Spleen (tissue), 7 donors: ENCODE measurements at regions not wholly inside any gene's neighbourhood (a gene's known extent, or its start where the extent isn't known, plus 50 kb on each side); places are given as distances from the start of the nearest gene placed in this dataset.
"Not testable (repeated sequence)": the region's sequence is repeated elsewhere in the genome, so short reads cannot be mapped to it uniquely, and the experiment has no call there.

Experiments used
- POLR2A ChIP-seq, 3 donors: fragments of 450-650 bp; IDR thresholded peaks; one replicate each; pipeline ENCODE4 v1.5.1; 2017; ENCODE audit warnings: antibody characterized with exemption in 3 of 3, mild to moderate bottlenecking in 1 of 3
- POLR2AphosphoS5 ChIP-seq, 3 donors: sonication (generic); formaldehyde crosslinking; IDR thresholded peaks; one replicate each; pipeline ENCODE4 v1.5.1; 2017; ENCODE audit warnings: antibody characterized with exemption in 3 of 3
- TF ChIP-seq, protein P1 (sequence below), 11 experiments: fragments of 200-600 bp in 7 of 11; fragments of 450-650 bp in 4 of 11; sonication (generic) in 4 of 11; IDR thresholded peaks in 8 of 11; conservative IDR thresholded peaks in 3 of 11; 1 replicate in 7 of 11; 2 replicates in 4 of 11; pipeline versions ENCODE4 v1.4.0 to v1.8.0; 2016 to 2021; ENCODE audit warnings: antibody characterized with exemption in 11 of 11, inconsistent platforms in 4 of 11, mild to moderate bottlenecking in 1 of 11
- donor health status: DM: no; HTN: no; CAD: no; lungs with moderate emphysema.
- donor health status: DM: no; HTN: no; CAD: no.
- donor health status: DM: no; HTN: no; CAD: no.

DNA sequence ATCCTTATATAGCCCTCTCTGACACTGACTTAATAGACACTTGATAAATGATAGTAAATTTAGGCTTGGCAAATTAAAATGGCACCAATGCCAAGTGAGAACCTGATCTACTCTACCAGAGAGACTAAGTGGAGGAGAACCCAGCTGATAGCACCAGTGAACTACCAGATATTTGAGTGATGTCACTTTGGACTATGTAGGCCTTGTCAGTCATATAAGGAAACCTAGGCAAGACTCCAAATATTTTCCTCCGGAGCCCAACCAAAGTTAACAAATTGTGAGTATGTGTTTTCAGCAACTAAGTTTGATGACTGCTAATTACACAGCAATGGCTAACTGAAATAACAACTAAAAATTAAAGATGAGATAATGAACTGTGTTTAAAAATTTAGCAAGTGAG lies 1522.9 kb upstream of the TPTE start:
- TF ChIP-seq, protein P1, sequence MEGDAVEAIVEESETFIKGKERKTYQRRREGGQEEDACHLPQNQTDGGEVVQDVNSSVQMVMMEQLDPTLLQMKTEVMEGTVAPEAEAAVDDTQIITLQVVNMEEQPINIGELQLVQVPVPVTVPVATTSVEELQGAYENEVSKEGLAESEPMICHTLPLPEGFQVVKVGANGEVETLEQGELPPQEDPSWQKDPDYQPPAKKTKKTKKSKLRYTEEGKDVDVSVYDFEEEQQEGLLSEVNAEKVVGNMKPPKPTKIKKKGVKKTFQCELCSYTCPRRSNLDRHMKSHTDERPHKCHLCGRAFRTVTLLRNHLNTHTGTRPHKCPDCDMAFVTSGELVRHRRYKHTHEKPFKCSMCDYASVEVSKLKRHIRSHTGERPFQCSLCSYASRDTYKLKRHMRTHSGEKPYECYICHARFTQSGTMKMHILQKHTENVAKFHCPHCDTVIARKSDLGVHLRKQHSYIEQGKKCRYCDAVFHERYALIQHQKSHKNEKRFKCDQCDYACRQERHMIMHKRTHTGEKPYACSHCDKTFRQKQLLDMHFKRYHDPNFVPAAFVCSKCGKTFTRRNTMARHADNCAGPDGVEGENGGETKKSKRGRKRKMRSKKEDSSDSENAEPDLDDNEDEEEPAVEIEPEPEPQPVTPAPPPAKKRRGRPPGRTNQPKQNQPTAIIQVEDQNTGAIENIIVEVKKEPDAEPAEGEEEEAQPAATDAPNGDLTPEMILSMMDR (IDR thresholded peaks at IDR 0.05 in 8 of 11, conservative IDR thresholded peaks at IDR 0.05 in 3 of 11), result not testable (repeated sequence)
- TF ChIP-seq POLR2AphosphoS5, POLR2A (IDR thresholded peaks at IDR 0.05): not testable (repeated sequence)
